Calu3 (cell line): ENCODE measurements at regions not wholly inside any gene's neighbourhood (a gene's known extent, or its start where the extent isn't known, plus 50 kb on each side); places are given as distances from the start of the nearest gene placed in this dataset.

ENCODE experiments used
- BruUV-seq: library from RNA; stranded (reverse); fragments of 400-500 nt; replicated peaks from 2 replicates; lab custom pipeline; 2021; lab: Mats Ljungman, UMichigan
- CTCF ChIA-PET: fragments of 300-600 bp; sonication (Branson Sonifier 250); formaldehyde crosslinking; loops from one replicate; lab custom pipeline; 2022; ENCODE audit warnings: antibody characterized with exemption; lab: Charles Lee
- DNase-seq: peaks from one replicate; pipeline ENCODE4 v3.0.0; 2022
- H3K27ac Mint-ChIP-seq: one replicate; pipeline ENCODE4 v1.8.0; 2022; ENCODE audit warnings: mixed read lengths; ENCODE audit not compliant: unreplicated experiment
- H3K27me3 Mint-ChIP-seq: one replicate; pipeline ENCODE4 v1.8.0; 2022; ENCODE audit warnings: mixed read lengths; ENCODE audit not compliant: unreplicated experiment
- H3K36me3 Mint-ChIP-seq: one replicate; pipeline ENCODE4 v1.8.0; 2022; ENCODE audit warnings: mild to moderate bottlenecking, moderate library complexity, mixed read lengths; ENCODE audit not compliant: insufficient read depth, unreplicated experiment
- H3K4me1 Mint-ChIP-seq: one replicate; pipeline ENCODE4 v1.8.0; 2022; ENCODE audit warnings: mild to moderate bottlenecking, low read depth, mixed read lengths; ENCODE audit not compliant: unreplicated experiment
- H3K4me3 Mint-ChIP-seq: one replicate; pipeline ENCODE4 v1.8.0; 2022; ENCODE audit warnings: mild to moderate bottlenecking, low read depth, moderate library complexity, mixed read lengths; ENCODE audit not compliant: unreplicated experiment
- H3K9me3 Mint-ChIP-seq: one replicate; pipeline ENCODE4 v1.8.0; 2022; ENCODE audit warnings: low read depth, mixed read lengths; ENCODE audit not compliant: unreplicated experiment
- CTCF ChIP-seq: fragments of 200-600 bp; IDR thresholded peaks from one replicate; pipeline ENCODE4 v1.8.0; 2022; ENCODE audit warnings: antibody characterized with exemption; ENCODE audit not compliant: unreplicated experiment
- intact Hi-C: fragments of 100-400 bp; cut with micrococcal nuclease; formaldehyde crosslinking; loops from one replicate; pipeline ENCODE4 v1.10.0; 2022; ENCODE audit not compliant: unreplicated experiment

- H3K36me3 Mint-ChIP-seq, result no peaks in the 10 kb centered on the region
- CTCF ChIA-PET, result no interaction called here
- BruUV-seq, result no TSS peak
- no peak for TF ChIP-seq CTCF
- no peak overlapping the region for H3K4me3 Mint-ChIP-seq
- H3K27me3 Mint-ChIP-seq, result no peaks in the 10 kb centered on the region
- DNase-seq, result no peak
- H3K27ac Mint-ChIP-seq, result no peak overlapping the region
- intact Hi-C loops, result no loop called here
- H3K9me3 Mint-ChIP-seq, result no peaks in the 10 kb centered on the region
- no peaks in the 10 kb centered on the region for H3K4me1 Mint-ChIP-seq
These were observed 792.0 kb downstream of the PCDH18 start for GRCh38 chr4:136740326-136740725.

- CTCF ChIA-PET, result no interaction called here
These were observed 795.2 kb downstream of the PCDH18 start for GRCh38 chr4:136737066-136737465.

GRCh38 chr4:136731025-136731424, 801.3 kb downstream of the PCDH18 start:
- H3K9me3 Mint-ChIP-seq, result no peaks in the 10 kb centered on the region
- BruUV-seq, result no TSS peak
- no peaks in the 10 kb centered on the region for H3K4me1 Mint-ChIP-seq
- intact Hi-C loops, result no loop called here
- CTCF ChIA-PET, result no interaction called here
- H3K4me3 Mint-ChIP-seq, result no peak overlapping the region
- no peak overlapping the region for H3K27ac Mint-ChIP-seq
- no peaks in the 10 kb centered on the region for H3K27me3 Mint-ChIP-seq
- TF ChIP-seq CTCF, result no peak
- no peaks in the 10 kb centered on the region for H3K36me3 Mint-ChIP-seq
- no peak for DNase-seq

More at GRCh38 chr4:136737066-136737465, 795.2 kb downstream of the PCDH18 start:
- BruUV-seq, result no TSS peak
- intact Hi-C loops, result no loop called here
- no peaks in the 10 kb centered on the region for H3K9me3 Mint-ChIP-seq
- no peaks in the 10 kb centered on the region for H3K27me3 Mint-ChIP-seq
- H3K36me3 Mint-ChIP-seq, result no peaks in the 10 kb centered on the region
- no peak for TF ChIP-seq CTCF
- no peak overlapping the region for H3K4me3 Mint-ChIP-seq
- no peaks in the 10 kb centered on the region for H3K4me1 Mint-ChIP-seq
- no peak overlapping the region for H3K27ac Mint-ChIP-seq
- no peak for DNase-seq

DNA sequence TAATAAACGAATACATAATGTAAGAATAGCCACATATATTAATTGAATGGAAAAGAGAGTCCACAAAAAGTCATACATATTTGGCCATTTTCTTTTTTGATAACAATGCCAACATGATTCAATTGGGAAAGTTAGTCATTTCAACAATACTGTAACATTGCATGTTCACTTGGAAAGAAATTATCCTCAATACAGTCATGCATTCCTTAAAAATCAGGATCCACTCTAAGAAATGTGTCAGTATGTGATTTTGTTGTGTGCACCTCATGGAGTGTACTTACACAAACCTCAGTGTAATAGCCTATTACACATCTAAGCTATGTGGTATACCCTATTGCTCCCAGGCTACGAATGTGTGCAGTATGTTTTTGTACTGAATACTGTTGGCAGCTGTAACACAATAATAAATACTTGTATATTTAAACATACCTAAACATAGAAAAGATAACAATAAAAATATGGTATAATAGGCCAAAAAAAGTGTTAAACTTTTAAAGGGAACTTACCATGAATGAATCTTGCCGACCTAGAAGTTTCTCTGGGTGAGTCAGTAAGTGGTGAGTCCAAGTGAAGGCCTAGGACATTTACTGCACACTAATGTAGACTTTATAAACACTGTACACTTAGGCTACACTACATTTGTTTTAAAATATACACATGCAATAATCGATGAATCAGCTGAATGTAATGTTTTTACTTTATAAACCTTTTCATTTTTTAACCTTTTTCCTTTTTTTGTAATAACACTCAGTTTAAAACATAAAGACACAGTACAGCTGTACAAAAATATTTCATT, 806.8 kb downstream of the PCDH18 start:
- no peaks in the 10 kb centered on the region for H3K9me3 Mint-ChIP-seq
- no peak for DNase-seq
- H3K27me3 Mint-ChIP-seq, result no peaks in the 10 kb centered on the region
- intact Hi-C loops, result no loop called here
- CTCF ChIA-PET, result no interaction called here
- no peak overlapping the region for H3K4me3 Mint-ChIP-seq
- no peaks in the 10 kb centered on the region for H3K36me3 Mint-ChIP-seq
- BruUV-seq, result no TSS peak
- no peaks in the 10 kb centered on the region for H3K4me1 Mint-ChIP-seq
- no peak for TF ChIP-seq CTCF
- no peak overlapping the region for H3K27ac Mint-ChIP-seq
